Upper lobe of right lung (tissue), 1 donor: ENCODE measurements at regions not wholly inside any gene's neighbourhood (a gene's known extent, or its start where the extent isn't known, plus 50 kb on each side); places are given as distances from the start of the nearest gene placed in this dataset.
A peak's percentile ranks its signal among the peaks of the same experiment; 100 is the strongest.
"Not testable (repeated sequence)": the region's sequence is repeated elsewhere in the genome, so short reads cannot be mapped to it uniquely, and the experiment has no call there.

ENCODE experiments used
- ATAC-seq: fragments of 200-7000 bp; cut with Tn5 transposase; one replicate; pipeline ENCODE4 v1.9.1; 2020; ENCODE audit warnings: mild to moderate bottlenecking, moderate library complexity
- DNase-seq: peaks from one replicate; pipeline ENCODE4 v3.0.0-alpha.2; 2020
- H3K27ac ChIP-seq: fragments of 200-600 bp; one replicate; pipeline ENCODE4 v1.8.0; 2022
- H3K27me3 ChIP-seq: fragments of 200-600 bp; one replicate; pipeline ENCODE4 v1.8.0; 2022; ENCODE audit warnings: mild to moderate bottlenecking
- H3K36me3 ChIP-seq: fragments of 200-600 bp; one replicate; pipeline ENCODE4 v1.8.0; 2022
- H3K4me1 ChIP-seq: fragments of 200-600 bp; one replicate; pipeline ENCODE4 v1.8.0; 2022
- H3K4me3 ChIP-seq: fragments of 200-600 bp; one replicate; pipeline ENCODE4 v1.8.0; 2022; ENCODE audit warnings: mild to moderate bottlenecking
- H3K9me3 ChIP-seq: fragments of 200-600 bp; one replicate; pipeline ENCODE4 v1.8.0; 2022
- intact Hi-C: fragments of 100-400 bp; cut with DNase I; formaldehyde crosslinking; loops from one replicate; pipeline ENCODE4 v1.11.0; 2022
- TF ChIP-seq, protein P1 (sequence below): fragments of 200-600 bp; IDR thresholded peaks from one replicate; pipeline ENCODE4 v1.8.0; 2022; ENCODE audit warnings: antibody characterized with exemption
- donor health status: DM: no; HTN: yes; CAD: no; lungs with severe emphysema.

- Histone ChIP-seq H3K27ac (no peak overlapping the region), H3K9me3 (no peaks in the 10 kb centered on the region), H3K36me3 (peaks cover 48% of the 10 kb centered on the region), H3K4me3 (no peak overlapping the region), H3K27me3 (no peaks in the 10 kb centered on the region), H3K4me1 (no peaks in the 10 kb centered on the region)
- intact Hi-C loops = no loop called here
- no peak for ATAC-seq
- DNase-seq = no peak
- TF ChIP-seq, protein P1, sequence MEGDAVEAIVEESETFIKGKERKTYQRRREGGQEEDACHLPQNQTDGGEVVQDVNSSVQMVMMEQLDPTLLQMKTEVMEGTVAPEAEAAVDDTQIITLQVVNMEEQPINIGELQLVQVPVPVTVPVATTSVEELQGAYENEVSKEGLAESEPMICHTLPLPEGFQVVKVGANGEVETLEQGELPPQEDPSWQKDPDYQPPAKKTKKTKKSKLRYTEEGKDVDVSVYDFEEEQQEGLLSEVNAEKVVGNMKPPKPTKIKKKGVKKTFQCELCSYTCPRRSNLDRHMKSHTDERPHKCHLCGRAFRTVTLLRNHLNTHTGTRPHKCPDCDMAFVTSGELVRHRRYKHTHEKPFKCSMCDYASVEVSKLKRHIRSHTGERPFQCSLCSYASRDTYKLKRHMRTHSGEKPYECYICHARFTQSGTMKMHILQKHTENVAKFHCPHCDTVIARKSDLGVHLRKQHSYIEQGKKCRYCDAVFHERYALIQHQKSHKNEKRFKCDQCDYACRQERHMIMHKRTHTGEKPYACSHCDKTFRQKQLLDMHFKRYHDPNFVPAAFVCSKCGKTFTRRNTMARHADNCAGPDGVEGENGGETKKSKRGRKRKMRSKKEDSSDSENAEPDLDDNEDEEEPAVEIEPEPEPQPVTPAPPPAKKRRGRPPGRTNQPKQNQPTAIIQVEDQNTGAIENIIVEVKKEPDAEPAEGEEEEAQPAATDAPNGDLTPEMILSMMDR = no peak
These were observed 64.9 kb downstream of the IARS1 start for GRCh38 chr9:92228628-92229027.

GRCh38 chr9:92224177-92224576 lies 69.3 kb downstream of the IARS1 start:
- ATAC-seq (no peak), DNase-seq (no peak)
- Histone ChIP-seq H3K9me3 (no peaks in the 10 kb centered on the region), H3K36me3 (peaks cover 74% of the 10 kb centered on the region), H3K27me3 (no peaks in the 10 kb centered on the region), H3K27ac (no peak overlapping the region), H3K4me1 (no peaks in the 10 kb centered on the region), H3K4me3 (no peak overlapping the region)
- intact Hi-C loops = no loop called here
- TF ChIP-seq, protein P1 = no peak

DNA sequence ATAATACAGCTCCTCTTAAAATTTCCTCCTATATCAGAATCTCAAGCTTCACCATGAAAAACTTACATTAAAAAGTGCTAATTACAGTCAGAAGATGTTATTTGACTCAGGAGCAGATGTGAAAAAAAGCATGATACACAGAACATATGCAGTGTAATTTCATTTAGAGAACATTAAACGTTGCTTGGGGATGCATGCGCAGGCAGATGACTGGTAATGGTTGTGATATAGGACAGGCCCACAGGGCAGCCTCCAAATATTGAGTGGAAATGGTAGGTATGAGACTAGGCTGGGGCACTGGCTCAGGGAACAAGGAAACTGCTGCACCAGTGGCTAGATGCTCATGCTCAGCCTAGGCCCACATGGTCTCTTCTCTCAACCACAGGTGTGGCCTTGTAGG lies 69.7 kb downstream of the IARS1 start:
- H3K36me3 ChIP-seq = peaks cover 72% of the 10 kb centered on the region
- no peak overlapping the region for H3K27ac ChIP-seq
- intact Hi-C loops = no loop called here
- TF ChIP-seq, protein P1 = no peak
- no peak overlapping the region for H3K4me3 ChIP-seq
- no peaks in the 10 kb centered on the region for H3K4me1 ChIP-seq
- ATAC-seq (no peak), DNase-seq (no peak)
- no peaks in the 10 kb centered on the region for H3K9me3 ChIP-seq
- H3K27me3 ChIP-seq = no peaks in the 10 kb centered on the region

DNA sequence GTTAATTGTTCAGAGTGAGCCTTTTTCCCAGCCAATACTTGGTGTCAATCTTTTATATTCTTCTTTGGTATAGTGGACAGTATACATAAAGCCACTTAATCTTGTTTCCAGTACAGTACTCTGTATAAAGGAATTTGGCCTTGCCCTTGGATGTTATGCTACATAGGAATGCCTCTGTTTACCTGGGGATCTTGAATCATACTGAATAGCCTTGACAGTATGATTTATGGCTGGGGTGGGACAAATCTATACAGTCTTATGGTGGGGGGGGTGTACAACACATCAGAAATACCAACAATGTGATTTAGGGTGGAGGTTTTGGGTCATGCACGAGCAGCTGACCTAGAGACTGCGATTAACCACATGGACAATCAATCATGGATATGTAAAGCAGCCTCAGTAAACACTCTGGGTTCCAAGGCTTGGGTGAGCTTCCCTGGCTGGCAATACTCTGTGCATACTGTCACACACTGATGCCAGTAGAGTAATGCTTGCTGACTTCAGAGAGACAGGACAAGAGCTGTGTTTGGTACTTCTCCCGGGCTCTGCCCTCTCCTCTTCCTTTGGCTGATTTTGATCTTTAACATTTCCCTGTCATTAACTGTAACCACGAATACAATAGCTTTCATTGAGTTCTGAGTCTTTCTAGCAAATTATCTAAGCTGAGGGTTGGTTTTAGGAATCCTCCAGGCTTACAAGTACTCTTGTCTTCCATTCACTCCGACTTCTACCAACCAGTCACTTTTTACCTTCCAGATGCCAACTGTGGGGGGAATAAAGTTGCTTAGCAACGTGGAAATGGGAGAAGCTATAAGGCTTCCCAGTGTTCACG lies 84.6 kb downstream of the IARS1 start:
- Histone ChIP-seq H3K9me3 (no peaks in the 10 kb centered on the region), H3K36me3 (peaks cover 61% of the 10 kb centered on the region), H3K27ac (no peak overlapping the region), H3K4me1 (no peaks in the 10 kb centered on the region), H3K27me3 (no peaks in the 10 kb centered on the region), H3K4me3 (no peak overlapping the region)
- ATAC-seq = no peak
- no peak for DNase-seq
- intact Hi-C loops = no loop called here
- TF ChIP-seq, protein P1 = no peak

DNA sequence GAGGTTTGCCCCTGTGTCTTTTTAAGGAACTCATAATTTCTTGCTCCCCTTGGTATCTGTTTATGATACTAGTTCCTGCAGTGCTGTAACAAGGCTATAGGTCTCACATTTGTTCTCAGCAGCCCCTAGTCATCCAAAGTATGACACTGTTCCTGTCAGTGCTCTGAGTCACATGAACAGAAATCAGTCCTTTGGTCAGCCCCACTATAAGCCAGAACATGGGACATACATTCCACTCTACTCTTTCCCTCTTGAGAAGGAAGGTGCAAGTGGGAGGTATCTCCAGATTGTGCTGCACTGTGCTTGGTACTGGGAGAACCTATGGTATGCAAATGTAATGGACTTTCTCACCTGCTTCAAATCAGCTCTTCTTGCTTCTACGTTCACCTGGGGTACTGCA lies 87.0 kb downstream of the IARS1 start:
- ATAC-seq (peak; percentile 61), DNase-seq (no peak)
- Histone ChIP-seq H3K9me3 (no peaks in the 10 kb centered on the region), H3K36me3 (peaks cover 39% of the 10 kb centered on the region), H3K27ac (no peak overlapping the region), H3K4me3 (no peak overlapping the region), H3K4me1 (no peaks in the 10 kb centered on the region), H3K27me3 (no peaks in the 10 kb centered on the region)
- intact Hi-C loops = no loop called here
- TF ChIP-seq, protein P1 = no peak

DNA sequence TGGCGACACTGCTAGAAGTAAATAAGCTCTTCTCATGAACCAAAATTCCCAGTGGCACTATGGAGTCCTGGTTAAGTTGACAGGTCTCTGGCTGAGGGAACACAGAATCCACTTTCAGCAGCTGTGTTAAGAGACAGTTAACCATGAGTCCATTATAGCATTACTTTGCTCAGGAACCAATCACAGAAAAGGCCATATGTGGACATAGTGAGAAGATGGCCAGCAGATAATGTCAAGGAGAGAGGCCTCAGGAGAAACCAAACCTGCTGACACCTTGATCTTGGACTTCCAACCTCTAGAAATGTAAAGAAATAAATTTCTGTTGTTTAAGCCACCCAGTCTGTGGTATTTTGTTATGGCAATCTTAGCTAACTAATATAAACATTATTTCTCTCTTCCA lies 88.7 kb upstream of the SPTLC1 start:
- ATAC-seq, H3K4me1 ChIP-seq, H3K27me3 ChIP-seq, H3K9me3 ChIP-seq, intact Hi-C loops, H3K4me3 ChIP-seq, H3K27ac ChIP-seq, DNase-seq: not testable (repeated sequence)
- peaks cover 13% of the 10 kb centered on the region for H3K36me3 ChIP-seq

DNA sequence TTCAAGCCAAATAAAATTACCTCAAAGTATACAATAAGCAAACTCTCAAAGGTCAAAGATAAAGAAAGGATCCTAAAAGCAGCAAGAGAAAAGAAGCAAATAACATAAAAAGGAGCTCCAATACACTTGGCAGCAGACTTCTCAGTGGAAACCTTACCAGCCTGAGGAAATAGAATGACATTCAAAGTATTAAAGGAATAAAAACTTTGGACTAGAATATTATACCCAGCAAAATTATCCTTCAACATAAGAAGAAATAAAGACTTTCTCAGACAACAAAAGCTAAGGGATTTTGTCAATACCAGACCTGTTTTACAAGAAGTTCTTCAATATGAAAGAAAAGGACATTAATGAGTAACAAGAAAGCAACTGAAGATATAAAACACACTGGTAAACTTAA lies 83.0 kb upstream of the SPTLC1 start:
- H3K4me1 ChIP-seq, H3K27ac ChIP-seq, H3K36me3 ChIP-seq, H3K27me3 ChIP-seq, H3K4me3 ChIP-seq, H3K9me3 ChIP-seq, intact Hi-C loops, ATAC-seq, DNase-seq: not testable (repeated sequence)
